ENCODE measurements at regions not wholly inside any gene's neighbourhood (a gene's known extent, or its start where the extent isn't known, plus 50 kb on each side); places are given as distances from the start of the nearest gene placed in this dataset.

DNA sequence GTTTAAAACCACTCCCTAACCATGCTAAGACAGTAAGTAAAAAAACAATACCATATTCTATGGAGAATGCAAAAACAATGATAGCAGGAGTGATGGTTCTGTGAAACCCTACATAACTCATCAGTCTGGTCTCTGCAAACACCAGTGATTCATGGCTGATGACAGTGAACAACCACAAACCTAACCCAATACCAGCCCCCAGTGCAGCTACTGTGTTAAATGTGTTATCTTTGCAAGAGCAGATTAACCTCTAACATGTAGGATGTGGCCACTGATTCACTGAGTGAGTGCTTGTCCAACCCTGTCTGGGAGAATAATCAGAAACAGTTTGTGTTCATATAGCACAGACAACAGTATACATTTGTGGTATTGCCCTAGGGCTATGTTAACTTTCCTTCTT lies 100.2 kb upstream of the COG2 start:
- DNase-seq (ENCODE audit: extremely low spot score, unreplicated experiment) = no peak
- H3K9me3 Mint-ChIP-seq = no peaks in the 10 kb centered on the region
- no peaks in the 10 kb centered on the region for H3K4me1 Mint-ChIP-seq (ENCODE audit: unreplicated experiment)
- no peak overlapping the region for H3K27ac Mint-ChIP-seq
- H3K4me3 Mint-ChIP-seq = no peak overlapping the region
- TF ChIP-seq, protein P1, sequence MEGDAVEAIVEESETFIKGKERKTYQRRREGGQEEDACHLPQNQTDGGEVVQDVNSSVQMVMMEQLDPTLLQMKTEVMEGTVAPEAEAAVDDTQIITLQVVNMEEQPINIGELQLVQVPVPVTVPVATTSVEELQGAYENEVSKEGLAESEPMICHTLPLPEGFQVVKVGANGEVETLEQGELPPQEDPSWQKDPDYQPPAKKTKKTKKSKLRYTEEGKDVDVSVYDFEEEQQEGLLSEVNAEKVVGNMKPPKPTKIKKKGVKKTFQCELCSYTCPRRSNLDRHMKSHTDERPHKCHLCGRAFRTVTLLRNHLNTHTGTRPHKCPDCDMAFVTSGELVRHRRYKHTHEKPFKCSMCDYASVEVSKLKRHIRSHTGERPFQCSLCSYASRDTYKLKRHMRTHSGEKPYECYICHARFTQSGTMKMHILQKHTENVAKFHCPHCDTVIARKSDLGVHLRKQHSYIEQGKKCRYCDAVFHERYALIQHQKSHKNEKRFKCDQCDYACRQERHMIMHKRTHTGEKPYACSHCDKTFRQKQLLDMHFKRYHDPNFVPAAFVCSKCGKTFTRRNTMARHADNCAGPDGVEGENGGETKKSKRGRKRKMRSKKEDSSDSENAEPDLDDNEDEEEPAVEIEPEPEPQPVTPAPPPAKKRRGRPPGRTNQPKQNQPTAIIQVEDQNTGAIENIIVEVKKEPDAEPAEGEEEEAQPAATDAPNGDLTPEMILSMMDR (conservative IDR thresholded peaks at IDR 0.05) = no peak
- no peaks in the 10 kb centered on the region for H3K36me3 Mint-ChIP-seq
- peaks cover 4% of the 10 kb centered on the region for H3K27me3 Mint-ChIP-seq

- Mint-ChIP-seq H3K36me3 (no peaks in the 10 kb centered on the region), H3K4me1 (ENCODE audit: unreplicated experiment) (no peaks in the 10 kb centered on the region), H3K27ac (no peak overlapping the region), H3K27me3 (peaks cover 4% of the 10 kb centered on the region), H3K9me3 (no peaks in the 10 kb centered on the region), H3K4me3 (no peak overlapping the region)
- TF ChIP-seq, protein P1 (conservative IDR thresholded peaks at IDR 0.05) = no peak
- DNase-seq (ENCODE audit: extremely low spot score, unreplicated experiment) = no peak
Observed at GRCh38 chr1:230541306-230541705, 101.0 kb upstream of the COG2 start.

DNA sequence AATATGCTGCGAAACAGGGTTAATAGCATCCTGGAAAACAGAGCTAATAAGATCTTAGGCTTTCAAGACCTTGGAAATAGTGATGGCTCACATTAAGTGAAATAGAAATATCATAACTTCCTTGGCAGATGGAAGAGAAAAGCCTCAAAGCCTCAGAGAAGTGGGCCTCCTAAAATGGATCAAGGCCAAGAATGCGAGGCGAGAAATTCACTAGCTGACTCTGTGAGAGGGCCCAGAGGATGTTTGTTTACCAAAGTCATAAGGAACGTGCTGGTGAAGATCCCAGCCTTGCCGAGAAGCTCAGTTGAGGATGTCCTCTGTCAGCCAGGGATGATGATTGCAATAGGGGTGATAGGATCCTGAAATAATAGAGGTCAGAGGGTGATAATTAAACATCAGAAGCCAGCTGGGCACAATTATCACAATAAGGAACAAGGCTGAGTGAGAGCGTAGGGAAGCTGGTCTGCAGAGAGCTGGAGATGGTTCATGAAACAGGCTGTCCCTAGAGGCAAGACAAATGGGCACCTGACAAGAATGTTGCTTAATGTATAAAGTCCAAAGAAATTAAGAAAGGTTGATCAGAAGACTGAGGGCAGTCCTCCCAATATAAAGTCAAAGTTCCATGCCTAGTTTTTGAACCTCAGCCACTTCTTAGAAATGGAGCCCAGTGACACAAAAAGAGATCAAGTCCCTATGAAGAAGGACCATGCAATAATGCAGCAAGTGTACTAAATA lies 101.7 kb upstream of the COG2 start:
- DNase-seq (ENCODE audit: extremely low spot score, unreplicated experiment) = no peak
- H3K9me3 Mint-ChIP-seq = no peaks in the 10 kb centered on the region
- H3K27ac Mint-ChIP-seq = no peak overlapping the region
- TF ChIP-seq, protein P1 (conservative IDR thresholded peaks at IDR 0.05) = no peak
- no peak overlapping the region for H3K4me3 Mint-ChIP-seq
- peaks cover 4% of the 10 kb centered on the region for H3K27me3 Mint-ChIP-seq
- no peaks in the 10 kb centered on the region for H3K36me3 Mint-ChIP-seq
- H3K4me1 Mint-ChIP-seq (ENCODE audit: unreplicated experiment) = no peaks in the 10 kb centered on the region

DNA sequence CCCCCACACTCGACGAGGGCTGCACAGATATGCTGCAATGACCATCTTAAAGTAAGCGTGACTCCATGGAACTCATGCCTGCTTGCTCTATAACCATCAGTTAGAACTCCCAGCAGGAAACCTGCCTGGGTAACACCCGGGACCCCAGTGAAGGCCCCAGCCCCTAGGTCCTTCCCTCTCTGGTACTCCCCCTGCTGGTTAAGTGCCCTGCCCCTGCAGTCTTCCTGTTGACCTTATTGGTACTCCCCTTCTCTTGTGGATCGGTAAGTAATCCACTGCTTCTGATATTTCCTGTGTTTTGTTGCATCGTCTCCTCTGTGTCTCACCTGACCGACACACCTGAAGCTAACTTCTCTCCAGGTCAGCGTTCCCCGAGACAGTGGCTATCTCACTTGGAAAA lies 104.8 kb upstream of the COG2 start:
- Mint-ChIP-seq H3K4me1 (ENCODE audit: unreplicated experiment) (no peaks in the 10 kb centered on the region), H3K4me3 (no peak overlapping the region), H3K27me3 (peaks cover 4% of the 10 kb centered on the region), H3K9me3 (peaks cover 7% of the 10 kb centered on the region), H3K27ac (no peak overlapping the region), H3K36me3 (no peaks in the 10 kb centered on the region)
- TF ChIP-seq, protein P1 (conservative IDR thresholded peaks at IDR 0.05) = no peak
- DNase-seq (ENCODE audit: extremely low spot score, unreplicated experiment) = no peak

- Mint-ChIP-seq H3K4me1 (ENCODE audit: unreplicated experiment) (no peaks in the 10 kb centered on the region), H3K36me3 (no peaks in the 10 kb centered on the region), H3K27ac (no peak overlapping the region), H3K9me3 (peaks cover 7% of the 10 kb centered on the region), H3K4me3 (no peak overlapping the region), H3K27me3 (peaks cover 4% of the 10 kb centered on the region)
- no peak for DNase-seq (ENCODE audit: extremely low spot score, unreplicated experiment)
- TF ChIP-seq, protein P1 (conservative IDR thresholded peaks at IDR 0.05) = no peak
Observed at GRCh38 chr1:230536641-230537155, 105.6 kb upstream of the COG2 start.

All from type B pancreatic cell (in vitro differentiated cells).